ENCODE measurements at regions not wholly inside any gene's neighbourhood (a gene's known extent, or its start where the extent isn't known, plus 50 kb on each side); places are given as distances from the start of the nearest gene placed in this dataset.
"Not testable (repeated sequence)": the region's sequence is repeated elsewhere in the genome, so short reads cannot be mapped to it uniquely, and the experiment has no call there.

DNA sequence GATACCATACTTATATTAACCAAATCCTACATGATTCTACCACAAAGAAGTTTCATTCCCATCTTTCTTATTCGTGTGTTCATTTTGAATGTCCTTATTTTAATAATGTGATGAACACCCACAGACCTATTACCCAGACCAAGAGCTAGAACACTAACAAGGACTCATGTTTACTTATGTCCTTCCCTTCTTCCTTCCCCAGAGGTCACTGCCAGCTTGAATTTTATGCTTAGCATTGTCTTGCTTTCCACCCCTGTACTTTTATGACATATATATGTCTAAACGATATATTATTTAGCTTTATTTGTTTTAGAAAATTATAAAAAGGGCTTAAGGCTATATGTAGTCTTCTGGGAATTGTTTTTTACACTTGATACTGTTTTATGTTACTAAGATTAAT is 238.6 kb downstream of the LRIG3 start:
- CTCF ChIA-PET = interaction anchor here (0.5 kb wide), 1 partner anchor 12 kb away, joined by 7 read pairs; no protein-coding TSS in a partner anchor
- TF ChIP-seq, protein P1, sequence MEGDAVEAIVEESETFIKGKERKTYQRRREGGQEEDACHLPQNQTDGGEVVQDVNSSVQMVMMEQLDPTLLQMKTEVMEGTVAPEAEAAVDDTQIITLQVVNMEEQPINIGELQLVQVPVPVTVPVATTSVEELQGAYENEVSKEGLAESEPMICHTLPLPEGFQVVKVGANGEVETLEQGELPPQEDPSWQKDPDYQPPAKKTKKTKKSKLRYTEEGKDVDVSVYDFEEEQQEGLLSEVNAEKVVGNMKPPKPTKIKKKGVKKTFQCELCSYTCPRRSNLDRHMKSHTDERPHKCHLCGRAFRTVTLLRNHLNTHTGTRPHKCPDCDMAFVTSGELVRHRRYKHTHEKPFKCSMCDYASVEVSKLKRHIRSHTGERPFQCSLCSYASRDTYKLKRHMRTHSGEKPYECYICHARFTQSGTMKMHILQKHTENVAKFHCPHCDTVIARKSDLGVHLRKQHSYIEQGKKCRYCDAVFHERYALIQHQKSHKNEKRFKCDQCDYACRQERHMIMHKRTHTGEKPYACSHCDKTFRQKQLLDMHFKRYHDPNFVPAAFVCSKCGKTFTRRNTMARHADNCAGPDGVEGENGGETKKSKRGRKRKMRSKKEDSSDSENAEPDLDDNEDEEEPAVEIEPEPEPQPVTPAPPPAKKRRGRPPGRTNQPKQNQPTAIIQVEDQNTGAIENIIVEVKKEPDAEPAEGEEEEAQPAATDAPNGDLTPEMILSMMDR (conservative IDR thresholded peaks at IDR 0.05; ENCODE audit: low read depth) = no peak

GRCh38 chr12:58695263-58695662 is 225.0 kb downstream of the LRIG3 start:
- DNase-seq (ENCODE audit: low spot score) = no peak
- POLR2A ChIA-PET (ENCODE audit: low non-redundant PET) = no interaction called here

More for the DNA sequence above, 238.6 kb downstream of the LRIG3 start:
- DNase-seq (ENCODE audit: low spot score) = no peak
- POLR2A ChIA-PET (ENCODE audit: low non-redundant PET) = no interaction called here
- H3K27ac ChIP-seq = no peak overlapping the region

DNA sequence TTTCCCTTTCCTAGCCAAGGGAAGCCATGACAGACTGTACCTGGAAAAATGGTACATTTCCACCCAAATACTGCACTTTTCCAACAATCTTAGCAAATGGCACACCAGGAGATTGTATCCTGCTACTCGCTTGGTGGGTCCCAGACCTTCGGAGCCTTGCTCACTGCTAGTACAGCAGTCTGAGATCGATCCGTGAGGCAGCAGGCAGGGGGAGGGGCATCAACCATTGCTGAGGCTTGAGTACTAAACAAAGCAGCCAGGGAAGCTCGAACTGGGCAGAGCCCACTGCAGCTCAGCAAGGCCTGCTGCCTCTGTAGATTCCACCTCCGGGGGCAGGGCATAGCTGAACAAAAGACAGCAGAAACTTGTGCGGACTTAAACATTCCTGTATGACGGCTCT is 218.8 kb downstream of the LRIG3 start:
- POLR2A ChIA-PET (ENCODE audit: low non-redundant PET) = no interaction called here
- CTCF ChIA-PET = no interaction called here
- TF ChIP-seq, protein P1 (conservative IDR thresholded peaks at IDR 0.05; ENCODE audit: low read depth) = no peak
- H3K27ac ChIP-seq = no peak overlapping the region
- no peak for DNase-seq (ENCODE audit: low spot score)

More at GRCh38 chr12:58695263-58695662, 225.0 kb downstream of the LRIG3 start:
- no peak overlapping the region for H3K27ac ChIP-seq
- CTCF ChIA-PET = interaction anchor here (0.6 kb wide), 1 partner anchor 127 kb away, joined by 3 read pairs; no protein-coding TSS in a partner anchor
- TF ChIP-seq, protein P1 (conservative IDR thresholded peaks at IDR 0.05; ENCODE audit: low read depth) = no peak

DNA sequence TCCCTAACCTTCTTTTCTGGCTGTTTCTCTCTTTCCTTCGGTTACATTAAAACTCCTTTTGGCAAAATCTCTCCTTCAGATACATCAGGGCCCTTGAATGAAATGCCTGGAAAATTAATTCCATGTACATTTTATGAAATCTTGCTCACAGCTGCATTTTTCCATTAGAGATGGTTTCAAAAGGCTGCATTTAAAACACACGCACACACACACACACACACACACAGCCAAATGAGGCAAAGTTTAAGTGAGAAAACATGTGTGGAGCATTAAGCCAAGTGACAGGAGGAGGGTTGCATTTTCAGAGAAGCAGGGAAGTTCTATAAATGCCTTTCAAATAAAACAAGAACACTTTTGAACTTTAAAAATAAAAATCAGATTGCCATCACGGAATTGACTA is 216.4 kb downstream of the LRIG3 start:
- TF ChIP-seq, protein P1 (conservative IDR thresholded peaks at IDR 0.05; ENCODE audit: low read depth) = no peak
- no peak overlapping the region for H3K27ac ChIP-seq
- DNase-seq (ENCODE audit: low spot score) = no peak
- POLR2A ChIA-PET (ENCODE audit: low non-redundant PET) = no interaction called here
- CTCF ChIA-PET = no interaction called here

GRCh38 chr12:58704770-58705169 is 215.5 kb downstream of the LRIG3 start:
- CTCF ChIA-PET; POLR2A ChIA-PET (ENCODE audit: low non-redundant PET); DNase-seq (ENCODE audit: low spot score); H3K27ac ChIP-seq: not testable (repeated sequence)

GRCh38 chr12:58710901-58711300 is 209.4 kb downstream of the LRIG3 start:
- no peak for DNase-seq (ENCODE audit: low spot score)
- H3K27ac ChIP-seq = no peak overlapping the region
- TF ChIP-seq, protein P1 (conservative IDR thresholded peaks at IDR 0.05; ENCODE audit: low read depth) = no peak
- POLR2A ChIA-PET (ENCODE audit: low non-redundant PET) = no interaction called here
- CTCF ChIA-PET = no interaction called here

DNA sequence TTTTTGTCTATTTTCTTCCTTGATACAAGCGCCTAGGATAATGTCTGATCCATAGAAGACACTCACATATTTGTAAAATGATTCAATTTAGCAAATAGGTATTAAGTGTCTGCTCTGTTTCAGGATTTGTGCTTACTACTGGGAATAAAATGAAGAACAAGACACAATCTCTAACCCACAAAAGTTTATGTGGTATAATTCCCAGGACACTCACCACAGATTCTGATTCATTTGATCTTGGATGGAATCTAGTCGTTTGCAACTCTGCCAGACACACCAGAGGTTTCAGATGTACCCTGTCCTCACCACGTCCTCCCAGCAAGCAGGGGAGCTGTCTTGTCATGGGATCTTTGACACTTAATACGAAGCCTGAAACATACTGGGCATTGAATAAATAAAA is 208.3 kb downstream of the LRIG3 start:
- ChIA-PET CTCF (no interaction called here), POLR2A (ENCODE audit: low non-redundant PET) (no interaction called here)
- TF ChIP-seq, protein P1 (conservative IDR thresholded peaks at IDR 0.05; ENCODE audit: low read depth) = no peak
- no peak for DNase-seq (ENCODE audit: low spot score)
- no peak overlapping the region for H3K27ac ChIP-seq

Data from RWPE1 (cell line).